Naive thymus-derived CD8-positive, alpha-beta T cell (primary cell): ENCODE measurements at regions not wholly inside any gene's neighbourhood (a gene's known extent, or its start where the extent isn't known, plus 50 kb on each side); places are given as distances from the start of the nearest gene placed in this dataset.

Experiments used
- ATAC-seq, 2 donors: fragments of 150-1000 bp; cut with Tn5 transposase in 1 of 2; sonication (Bioruptor Pico), chemical (Tn5 transposase) in 1 of 2; 1 replicate in 1 of 2; 2 replicates in 1 of 2; pipeline ENCODE4 v1.10.0; 2021; ENCODE audit warnings: mild to moderate bottlenecking in 2 of 2, moderate library complexity in 2 of 2
- POLR2A ChIA-PET: fragments of 350-600 bp; sonication (Branson Sonifier 250); formaldehyde crosslinking; loops from one replicate; lab custom pipeline; 2021; ENCODE audit warnings: antibody characterized with exemption; lab: Charles Lee
- DNase-seq, 10 donors: peaks; one replicate each; pipeline versions ENCODE4 v3.0.0 to v3.0.0-alpha.2; 2020 to 2022
- H3K27ac Mint-ChIP-seq, 10 donors: one replicate each; pipeline ENCODE4 v1.8.0; 2020 to 2022; ENCODE audit warnings: mild to moderate bottlenecking in 10 of 10, mixed read lengths in 10 of 10, moderate library complexity in 4 of 10, inconsistent platforms in 1 of 10
- H3K27me3 Mint-ChIP-seq, 5 donors: one replicate each; pipeline ENCODE4 v1.8.0; 2021 to 2022; ENCODE audit warnings: mixed read lengths in 5 of 5
- H3K36me3 Mint-ChIP-seq, 3 donors: one replicate each; pipeline ENCODE4 v1.8.0; 2020 to 2022; ENCODE audit warnings: mixed read lengths in 3 of 3, mild to moderate bottlenecking in 2 of 3, inconsistent platforms in 1 of 3
- H3K4me1 Mint-ChIP-seq, 4 donors: one replicate each; pipeline ENCODE4 v1.8.0; 2021 to 2022; ENCODE audit warnings: mixed read lengths in 4 of 4
- H3K4me3 Mint-ChIP-seq, 10 donors: one replicate each; pipeline ENCODE4 v1.8.0; 2020 to 2022; ENCODE audit warnings: mild to moderate bottlenecking in 10 of 10, mixed read lengths in 10 of 10, moderate library complexity in 6 of 10, inconsistent platforms in 1 of 10
- H3K9me3 Mint-ChIP-seq, 9 donors: one replicate each; pipeline ENCODE4 v1.8.0; 2020 to 2022; ENCODE audit warnings: mixed read lengths in 9 of 9, mild to moderate bottlenecking in 3 of 9, inconsistent platforms in 1 of 9, moderate library complexity in 1 of 9

DNA sequence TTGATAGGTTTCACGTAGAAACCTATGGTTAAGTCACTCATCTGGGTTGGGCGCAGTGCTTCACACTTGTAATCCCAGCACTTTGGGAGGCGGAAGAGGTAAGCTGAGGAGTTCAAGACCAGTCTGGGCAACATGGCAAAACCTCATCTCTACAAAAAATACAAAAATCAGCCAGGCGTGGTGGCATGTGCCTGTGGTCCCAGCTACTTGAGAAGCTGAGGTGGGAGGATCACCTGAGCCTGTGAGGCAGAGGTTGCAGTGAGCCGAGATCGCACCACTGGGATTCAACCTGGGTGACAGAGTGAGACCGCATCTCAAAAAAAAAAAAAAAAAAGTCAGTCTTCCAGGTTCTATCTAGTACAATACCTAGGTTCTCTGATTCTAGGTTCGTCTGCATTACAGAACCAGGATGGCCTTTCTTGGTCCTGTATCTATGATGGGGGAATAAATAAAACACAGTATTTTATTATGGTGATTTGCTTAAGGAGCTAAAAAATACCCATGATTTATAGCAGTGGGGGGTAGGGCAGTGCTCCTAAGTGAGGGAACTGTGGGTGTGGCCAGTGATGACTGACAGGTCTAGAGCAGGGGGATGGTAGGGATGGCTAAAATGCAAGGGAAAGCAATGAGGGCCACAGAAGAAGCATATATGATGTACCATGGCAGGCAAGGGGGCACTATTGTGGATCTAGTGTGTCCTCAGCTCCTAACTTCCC, 65.5 kb upstream of the NUP160 start:
- Mint-ChIP-seq H3K36me3 (no peaks in the 10 kb centered on the region), H3K4me1 (peaks cover 7 to 55% (median 28%) of the 10 kb centered on the region in 4 donors), H3K9me3 (no peaks in the 10 kb centered on the region), H3K27ac (peak overlapping the region in 3 of 10 donors; percentile 1 to 71 (median 17)), H3K27me3 (peaks cover 0 to 2% (median 0%) of the 10 kb centered on the region in 5 donors), H3K4me3 (no peak overlapping the region)
- ATAC-seq: no peak
- POLR2A ChIA-PET: interaction anchor here (0.7 to 1.2 kb wide), 3 partner anchors 61 to 147 kb away, joined by 3 to 6 read pairs (median 3); partner anchors contain the start of gene FNBP4
- DNase-seq: no peak

DNA sequence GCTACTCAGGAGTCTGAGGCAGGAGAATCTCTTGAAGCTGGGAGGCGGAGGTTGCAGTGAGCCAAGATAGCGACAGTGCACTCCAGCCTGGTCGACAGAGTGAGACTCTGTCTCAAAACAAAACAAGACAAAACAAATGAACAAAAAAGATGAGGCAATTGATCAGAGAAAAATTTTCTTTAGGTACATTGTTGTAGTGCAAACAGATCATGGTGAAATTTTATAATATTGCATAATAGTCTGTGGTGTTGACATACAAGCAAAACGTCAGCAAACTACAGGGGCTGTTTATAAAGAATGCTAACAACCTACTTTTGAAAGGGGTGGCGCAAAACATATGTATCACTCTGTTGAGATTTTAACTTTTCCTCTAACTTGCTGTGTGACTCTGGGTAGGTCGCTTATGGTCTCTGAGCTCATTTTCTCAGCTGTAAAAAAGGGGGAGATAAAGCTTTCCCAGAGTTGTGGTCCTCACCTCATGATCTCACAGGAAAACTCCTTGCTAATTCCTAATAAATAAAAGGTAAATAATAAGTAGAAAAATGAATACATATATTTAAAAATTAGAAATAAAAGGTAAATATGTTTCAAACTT, 64.8 kb upstream of the NUP160 start:
- no peaks in the 10 kb centered on the region for H3K36me3 Mint-ChIP-seq
- ATAC-seq (no peak), DNase-seq (no peak)
- POLR2A ChIA-PET: interaction anchor here (0.7 kb wide), 1 partner anchor 71 kb away, joined by 6 read pairs; no protein-coding TSS in a partner anchor
- no peak overlapping the region for H3K27ac Mint-ChIP-seq
- no peak overlapping the region for H3K4me3 Mint-ChIP-seq
- H3K4me1 Mint-ChIP-seq: peaks cover 3 to 53% (median 22%) of the 10 kb centered on the region in 4 donors
- H3K9me3 Mint-ChIP-seq: no peaks in the 10 kb centered on the region
- H3K27me3 Mint-ChIP-seq: peaks cover 0 to 2% (median 0%) of the 10 kb centered on the region in 5 donors

DNA sequence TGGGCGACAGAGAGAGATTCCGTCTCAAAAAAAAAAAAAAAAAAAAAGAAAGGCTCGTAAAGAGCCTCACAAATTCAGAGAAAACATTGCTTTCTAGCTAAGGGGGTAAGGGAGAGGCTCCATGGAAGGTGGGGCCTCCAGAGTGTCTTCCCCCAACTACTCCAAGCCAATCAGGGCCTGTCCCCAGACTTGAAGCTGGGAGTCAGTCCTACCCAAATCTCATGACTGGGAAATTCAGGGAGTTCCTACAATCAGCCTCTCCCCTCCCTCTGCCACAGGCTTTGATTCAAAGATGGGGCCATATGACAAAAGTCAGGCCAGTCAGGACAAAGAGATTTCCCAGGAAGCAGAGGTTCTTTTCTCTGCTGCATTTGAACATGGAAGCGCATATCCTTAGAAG, 63.0 kb upstream of the NUP160 start:
- no peak for DNase-seq
- POLR2A ChIA-PET: no interaction called here
- Mint-ChIP-seq H3K27ac (peak overlapping the region in 1 of 10 donors; percentile 18), H3K27me3 (peaks cover 0 to 2% (median 0%) of the 10 kb centered on the region in 5 donors), H3K36me3 (no peaks in the 10 kb centered on the region), H3K4me1 (peaks cover 3 to 40% (median 16%) of the 10 kb centered on the region in 4 donors), H3K9me3 (no peaks in the 10 kb centered on the region), H3K4me3 (no peak overlapping the region)
- no peak for ATAC-seq

DNA sequence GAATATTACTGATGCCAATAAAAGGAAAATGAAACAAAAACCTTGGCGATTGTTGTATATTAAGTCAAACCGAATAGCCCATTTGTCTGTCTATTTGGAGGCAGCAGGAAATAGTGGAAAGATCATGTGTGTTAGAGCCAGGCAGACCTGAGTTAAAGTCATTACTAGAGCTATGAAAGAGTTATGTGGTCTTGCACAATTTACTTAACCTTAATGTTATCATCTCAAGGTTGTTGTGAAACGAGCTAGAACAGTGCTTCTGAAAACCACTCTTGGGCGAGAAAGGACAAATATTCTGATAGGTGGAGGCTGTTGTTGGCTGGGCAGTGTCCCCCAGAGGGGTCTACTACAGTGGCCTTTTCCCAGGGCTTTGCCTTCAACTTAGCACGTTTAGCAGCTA, 60.0 kb upstream of the NUP160 start:
- POLR2A ChIA-PET: interaction anchor here (0.6 kb wide), 1 partner anchor 232 kb away, joined by 7 read pairs; no protein-coding TSS in a partner anchor
- no peak overlapping the region for H3K27ac Mint-ChIP-seq
- H3K4me1 Mint-ChIP-seq: peaks cover 0 to 18% (median 5%) of the 10 kb centered on the region in 4 donors
- peak overlapping the region in 1 of 10 donors; percentile 50 for H3K4me3 Mint-ChIP-seq
- peaks cover 0 to 4% (median 0%) of the 10 kb centered on the region in 3 donors for H3K36me3 Mint-ChIP-seq
- H3K27me3 Mint-ChIP-seq: peaks cover 0 to 2% (median 0%) of the 10 kb centered on the region in 5 donors
- ATAC-seq: no peak
- no peak for DNase-seq
- no peaks in the 10 kb centered on the region for H3K9me3 Mint-ChIP-seq

DNA sequence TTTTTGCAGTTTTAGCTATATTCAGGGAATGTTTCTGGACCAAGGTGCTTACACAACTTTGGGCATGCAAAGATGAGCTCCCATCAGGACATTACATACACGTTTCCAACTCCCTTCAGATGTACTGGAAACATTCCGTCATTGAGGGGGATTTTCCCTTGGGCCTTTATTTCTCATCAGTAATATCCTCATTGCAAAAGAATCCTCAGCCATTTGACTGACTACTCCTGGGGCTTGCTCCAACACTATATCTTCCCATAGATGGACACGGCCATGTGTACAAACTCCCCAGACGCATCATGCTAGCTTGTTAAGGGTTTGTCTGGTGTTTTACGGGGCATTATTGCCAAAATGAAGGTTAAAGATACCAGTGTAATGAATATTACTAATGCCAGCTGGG, 59.3 kb upstream of the NUP160 start:
- peaks cover 0 to 4% (median 0%) of the 10 kb centered on the region in 3 donors for H3K36me3 Mint-ChIP-seq
- H3K27ac Mint-ChIP-seq: no peak overlapping the region
- POLR2A ChIA-PET: no interaction called here
- peaks cover 2 to 18% (median 5%) of the 10 kb centered on the region in 4 donors for H3K4me1 Mint-ChIP-seq
- H3K27me3 Mint-ChIP-seq: peaks cover 0 to 2% (median 0%) of the 10 kb centered on the region in 5 donors
- no peak for ATAC-seq
- H3K9me3 Mint-ChIP-seq: no peaks in the 10 kb centered on the region
- no peak for DNase-seq
- no peak overlapping the region for H3K4me3 Mint-ChIP-seq

DNA sequence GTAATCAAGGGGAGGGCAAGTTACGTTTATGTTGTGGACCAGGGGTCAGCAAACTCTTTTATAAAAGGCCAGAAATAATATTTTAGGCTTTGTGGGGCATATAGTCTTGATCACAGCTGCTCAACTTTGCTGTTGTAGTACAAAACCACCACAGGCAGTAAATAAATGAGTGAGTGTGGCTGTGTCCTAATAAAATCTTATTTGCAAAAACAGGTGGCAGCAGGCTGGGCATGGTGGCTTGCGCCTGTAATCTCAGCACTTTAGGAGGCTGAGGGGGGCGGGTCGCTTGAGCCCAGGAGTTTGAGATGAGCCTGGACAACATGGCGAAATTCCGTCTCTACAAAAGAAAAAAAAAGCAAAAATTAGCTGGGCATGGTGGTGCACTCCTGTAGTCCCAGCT, 57.9 kb upstream of the NUP160 start:
- Mint-ChIP-seq H3K27me3 (no peaks in the 10 kb centered on the region), H3K4me1 (peaks cover 2 to 12% (median 5%) of the 10 kb centered on the region in 4 donors), H3K27ac (peak overlapping the region in 3 of 10 donors; percentile 1 to 69 (median 58)), H3K9me3 (no peaks in the 10 kb centered on the region), H3K36me3 (peaks cover 0 to 4% (median 0%) of the 10 kb centered on the region in 3 donors), H3K4me3 (peak overlapping the region in 2 of 10 donors; percentile 24 to 27)
- no peak for DNase-seq
- POLR2A ChIA-PET: interaction anchor here (0.8 kb wide), 1 partner anchor 17 kb away, joined by 3 read pairs; no protein-coding TSS in a partner anchor
- ATAC-seq: no peak

DNA sequence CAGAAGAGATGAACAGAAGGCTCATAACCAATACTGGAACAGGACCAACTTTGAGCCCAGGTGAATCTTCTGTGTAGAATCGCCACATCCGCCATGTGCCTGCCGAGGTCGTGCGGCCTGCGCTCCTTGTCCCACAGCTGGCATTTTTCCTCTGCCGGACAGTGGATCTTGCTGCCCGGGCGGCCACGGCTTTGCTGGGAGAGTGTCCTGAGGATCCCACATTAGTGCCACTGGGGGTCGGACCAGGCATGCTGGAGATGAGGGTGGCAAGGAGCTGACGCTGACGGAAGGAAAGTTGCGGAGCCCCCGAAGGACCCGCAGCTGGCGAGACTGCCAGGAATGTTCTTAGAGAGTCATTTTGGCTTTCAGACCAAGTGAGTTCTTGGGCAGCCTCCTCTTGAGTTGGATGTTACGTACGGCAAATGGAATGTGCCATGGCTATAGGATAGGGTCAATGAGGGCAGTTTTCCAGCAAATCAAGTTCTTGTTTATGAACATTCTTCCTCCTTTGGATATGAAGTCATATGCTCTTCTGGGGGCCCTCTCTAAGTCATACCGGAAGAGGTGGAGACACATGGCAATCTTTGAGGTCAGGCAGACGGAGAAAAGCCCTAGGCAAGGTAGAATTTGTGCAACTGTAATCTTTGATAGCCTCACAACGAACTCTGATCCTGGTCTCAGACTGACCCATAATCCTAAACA, 57.4 kb upstream of the NUP160 start:
- peak overlapping the region in 2 of 10 donors; percentile 24 to 27 for H3K4me3 Mint-ChIP-seq
- H3K4me1 Mint-ChIP-seq: peaks cover 2 to 12% (median 5%) of the 10 kb centered on the region in 4 donors
- peaks cover 0 to 4% (median 0%) of the 10 kb centered on the region in 3 donors for H3K36me3 Mint-ChIP-seq
- no peaks in the 10 kb centered on the region for H3K27me3 Mint-ChIP-seq
- DNase-seq (no peak), ATAC-seq (no peak)
- POLR2A ChIA-PET: no interaction called here
- H3K9me3 Mint-ChIP-seq: no peaks in the 10 kb centered on the region
- H3K27ac Mint-ChIP-seq: peak overlapping the region in 6 of 10 donors; percentile 1 to 69 (median 54)

DNA sequence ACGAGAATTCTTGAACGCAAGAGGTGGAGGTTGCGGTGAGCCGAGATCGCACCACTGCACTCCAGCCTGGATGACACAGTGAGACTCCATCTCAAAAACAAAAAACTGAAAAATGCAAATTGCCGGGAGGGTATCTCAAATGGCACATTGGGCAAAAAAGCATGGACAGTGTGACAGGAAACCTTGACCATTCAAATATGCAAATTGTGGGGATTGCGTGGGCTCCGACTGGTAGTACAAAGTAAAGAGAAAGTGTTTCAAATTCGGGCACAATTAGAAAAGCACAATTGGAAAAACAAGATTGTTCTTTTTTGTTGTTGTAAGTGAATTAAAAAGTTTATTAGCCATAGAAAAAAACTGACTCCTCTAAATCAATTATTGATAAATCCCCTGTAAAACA, 56.7 kb upstream of the NUP160 start:
- H3K4me3 Mint-ChIP-seq: no peak overlapping the region
- H3K27ac Mint-ChIP-seq: peak overlapping the region in 1 of 10 donors; percentile 45
- POLR2A ChIA-PET: no interaction called here
- peaks cover 0 to 4% (median 0%) of the 10 kb centered on the region in 3 donors for H3K36me3 Mint-ChIP-seq
- DNase-seq (no peak), ATAC-seq (no peak)
- peaks cover 2 to 18% (median 8%) of the 10 kb centered on the region in 4 donors for H3K4me1 Mint-ChIP-seq
- no peaks in the 10 kb centered on the region for H3K27me3 Mint-ChIP-seq
- H3K9me3 Mint-ChIP-seq: no peaks in the 10 kb centered on the region

DNA sequence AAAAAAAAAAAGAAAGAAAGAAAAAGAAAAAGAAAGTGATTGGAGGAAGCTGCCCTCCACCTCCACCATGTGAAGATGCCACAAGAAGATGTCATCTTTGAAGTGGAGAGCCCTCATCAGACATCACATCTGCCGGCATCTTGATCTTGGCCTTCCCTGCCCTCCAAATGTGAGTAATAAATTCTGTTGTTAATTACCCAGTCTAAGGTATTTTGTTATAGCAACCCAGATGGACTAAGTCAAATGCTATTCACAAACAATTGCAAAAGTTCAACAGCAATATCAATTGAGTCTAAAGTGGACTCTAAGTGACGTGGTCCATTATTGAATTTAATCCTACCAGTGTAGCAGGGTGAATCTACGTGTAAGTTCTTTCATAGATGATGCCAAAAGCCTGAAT, 55.9 kb upstream of the NUP160 start:
- Mint-ChIP-seq H3K4me1 (peaks cover 4 to 24% (median 13%) of the 10 kb centered on the region in 4 donors), H3K27me3 (no peaks in the 10 kb centered on the region), H3K27ac (peak overlapping the region in 1 of 10 donors; percentile 63), H3K36me3 (peaks cover 0 to 4% (median 0%) of the 10 kb centered on the region in 3 donors), H3K9me3 (no peaks in the 10 kb centered on the region), H3K4me3 (no peak overlapping the region)
- POLR2A ChIA-PET: no interaction called here
- DNase-seq (no peak), ATAC-seq (no peak)

DNA sequence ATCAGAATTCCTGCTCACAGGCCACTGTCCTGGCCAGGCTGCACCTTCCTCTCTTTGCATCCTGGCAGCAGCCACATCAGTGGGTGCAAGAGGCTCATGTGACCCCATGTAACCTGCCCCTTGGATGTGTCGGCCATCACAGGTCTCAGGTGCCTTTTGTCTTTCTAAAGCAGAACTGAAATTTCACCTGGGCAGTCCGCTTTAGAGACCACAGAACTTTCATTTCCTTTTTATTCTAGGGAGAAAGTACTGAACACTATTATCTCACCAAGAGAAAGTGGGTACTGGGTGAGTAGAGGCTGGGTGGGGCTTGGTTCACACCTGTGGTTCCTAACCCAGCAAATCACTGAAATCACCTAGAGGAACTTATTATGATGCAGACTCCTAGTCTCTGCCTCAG, 51.7 kb upstream of the NUP160 start:
- ATAC-seq (peak; percentile 35 to 63), DNase-seq (peak in 1 of 10 donors; percentile 8)
- H3K4me3 Mint-ChIP-seq: no peak overlapping the region
- H3K36me3 Mint-ChIP-seq: peaks cover 0 to 4% (median 0%) of the 10 kb centered on the region in 3 donors
- POLR2A ChIA-PET: no interaction called here
- H3K27me3 Mint-ChIP-seq: no peaks in the 10 kb centered on the region
- no peaks in the 10 kb centered on the region for H3K9me3 Mint-ChIP-seq
- peak overlapping the region in 1 of 10 donors; percentile 34 for H3K27ac Mint-ChIP-seq
- peaks cover 4 to 19% (median 7%) of the 10 kb centered on the region in 4 donors for H3K4me1 Mint-ChIP-seq
